ENCODE measurements at regions not wholly inside any gene's neighbourhood (a gene's known extent, or its start where the extent isn't known, plus 50 kb on each side); places are given as distances from the start of the nearest gene placed in this dataset.
"Not testable (repeated sequence)": the region's sequence is repeated elsewhere in the genome, so short reads cannot be mapped to it uniquely, and the experiment has no call there.

GRCh38 chr16:13336907-13337881 lies 435.8 kb downstream of the SHISA9 start:
- FAIRE-seq, result not testable (repeated sequence)

DNA sequence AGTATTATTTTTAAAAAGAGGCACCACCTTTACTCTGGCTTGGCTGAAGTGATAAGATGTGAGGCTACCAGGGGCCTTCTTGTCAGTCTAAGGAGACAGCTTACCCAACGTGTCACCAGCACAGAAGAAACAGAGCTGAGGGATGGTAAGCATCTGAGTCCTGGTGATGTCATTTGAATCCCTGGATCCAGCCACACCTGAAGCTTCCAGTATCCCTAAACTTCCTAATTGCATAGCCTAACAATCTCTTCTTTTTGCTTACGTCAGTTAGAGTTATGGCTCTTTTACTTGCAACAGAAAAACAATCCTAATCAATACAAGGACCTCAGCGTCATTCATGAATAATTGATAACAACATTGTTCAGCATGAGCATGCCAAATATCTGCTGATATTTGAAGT lies 436.6 kb downstream of the SHISA9 start:
- no peak for FAIRE-seq

GRCh38 chr16:13342675-13343074 lies 441.3 kb downstream of the SHISA9 start:
- no peak for FAIRE-seq

DNA sequence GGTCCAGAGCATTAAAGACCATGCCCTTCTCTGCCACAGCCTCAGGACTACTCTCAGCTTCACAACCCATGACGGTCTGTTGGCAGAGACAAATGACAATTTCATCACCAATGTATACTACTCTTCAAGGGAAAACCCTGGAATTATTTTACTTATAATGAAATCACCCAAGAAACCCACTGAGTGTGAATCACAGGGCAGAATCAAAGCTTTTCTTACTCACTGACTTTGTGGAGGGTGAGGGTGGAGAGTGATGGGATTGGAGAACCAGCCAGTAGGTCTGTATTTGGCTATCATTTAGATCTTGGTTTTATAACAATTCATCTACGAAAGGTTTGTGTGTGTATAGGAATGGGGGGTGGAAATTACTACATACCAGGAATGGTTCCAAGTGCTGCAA lies 442.6 kb downstream of the SHISA9 start:
- no peak for FAIRE-seq

DNA sequence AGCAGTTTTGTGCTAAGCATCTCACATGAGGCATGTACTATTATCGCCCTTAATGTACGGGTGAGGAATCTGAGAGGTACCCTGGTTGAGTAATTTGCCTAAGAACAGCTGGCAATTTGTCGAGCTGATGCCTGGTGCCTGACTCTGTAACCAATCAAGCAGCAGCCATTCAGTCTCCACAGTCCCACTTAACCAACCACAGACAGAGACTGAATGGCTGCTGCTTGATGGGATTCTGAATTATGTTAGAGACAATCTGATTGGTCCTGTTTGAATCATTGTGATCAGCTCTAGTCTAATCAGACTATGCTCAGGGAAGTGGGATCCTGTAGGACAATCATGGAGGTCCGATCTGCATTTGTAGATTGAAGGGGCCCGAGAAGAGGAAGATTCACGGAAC lies 447.0 kb downstream of the SHISA9 start:
- no peak for FAIRE-seq

- no peak for FAIRE-seq
Observed at GRCh38 chr16:13350000-13350399, 448.6 kb downstream of the SHISA9 start.

DNA sequence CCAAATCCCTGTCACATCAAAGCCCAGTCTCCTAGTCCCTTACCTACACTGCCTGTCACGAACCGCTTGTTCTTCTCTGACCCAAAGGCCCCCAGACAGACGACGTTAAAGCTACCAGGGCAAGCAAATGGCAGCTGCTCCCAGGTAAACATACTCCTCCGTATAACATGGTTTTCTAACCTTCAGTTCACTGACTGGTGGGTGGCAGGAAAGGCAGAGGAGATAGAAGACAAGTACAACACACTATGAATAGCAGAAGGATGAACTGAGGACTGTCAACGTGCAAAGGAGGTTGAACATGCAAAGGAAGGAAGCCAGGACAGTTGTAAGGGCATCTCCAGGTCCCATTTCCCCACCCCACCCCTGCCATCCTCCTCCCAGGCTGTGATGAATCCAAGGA lies 449.8 kb downstream of the SHISA9 start:
- FAIRE-seq, result no peak

DNA sequence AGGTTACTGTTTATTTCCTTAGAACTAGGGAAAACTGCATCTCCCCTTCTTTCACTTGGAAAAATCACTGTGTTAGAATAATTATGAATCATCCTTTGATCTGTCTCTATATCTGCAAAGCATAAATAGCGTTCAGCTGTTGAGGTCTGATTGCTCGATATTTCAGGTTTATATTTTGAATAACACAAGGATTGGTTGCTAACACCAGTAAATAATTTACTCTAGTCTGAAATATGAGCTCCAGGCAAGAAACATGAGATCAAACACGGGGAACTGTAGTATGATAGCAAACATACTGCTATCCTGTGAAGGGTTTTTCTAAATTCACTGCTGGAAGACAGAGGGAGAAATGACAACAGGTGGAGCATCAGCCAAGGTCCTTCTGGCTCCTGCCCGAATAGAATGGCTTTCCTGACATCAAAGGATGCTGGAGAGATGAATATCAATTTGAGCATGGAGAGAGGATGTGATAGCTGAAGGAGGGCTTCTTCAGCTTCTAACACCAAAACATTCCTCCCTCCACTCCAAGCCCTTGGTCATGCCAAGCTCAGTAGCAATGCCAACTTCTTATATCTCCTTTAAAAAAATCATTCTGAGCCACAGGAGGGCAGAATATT lies 450.3 kb downstream of the SHISA9 start:
- no peak for FAIRE-seq

DNA sequence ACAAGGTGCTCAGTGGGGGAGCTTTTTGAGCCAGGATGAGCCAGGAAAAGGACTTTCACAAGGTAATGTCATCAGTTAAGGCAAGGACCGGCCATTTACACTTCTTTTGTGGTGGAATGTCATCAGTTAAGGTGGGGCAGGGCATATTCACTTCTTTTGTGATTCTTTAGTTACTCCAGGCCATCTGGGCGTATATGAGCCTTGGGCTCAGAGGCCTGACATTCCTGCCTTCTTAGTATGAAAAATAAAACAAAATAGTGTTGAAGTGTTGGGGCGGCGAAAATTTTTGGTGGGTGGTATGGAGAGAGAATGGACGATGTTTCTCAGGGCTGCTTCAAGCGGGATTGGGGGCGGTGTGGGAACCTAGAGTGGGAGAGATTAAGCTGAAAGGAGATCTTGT lies 451.4 kb downstream of the SHISA9 start:
- not testable (repeated sequence) for FAIRE-seq

DNA sequence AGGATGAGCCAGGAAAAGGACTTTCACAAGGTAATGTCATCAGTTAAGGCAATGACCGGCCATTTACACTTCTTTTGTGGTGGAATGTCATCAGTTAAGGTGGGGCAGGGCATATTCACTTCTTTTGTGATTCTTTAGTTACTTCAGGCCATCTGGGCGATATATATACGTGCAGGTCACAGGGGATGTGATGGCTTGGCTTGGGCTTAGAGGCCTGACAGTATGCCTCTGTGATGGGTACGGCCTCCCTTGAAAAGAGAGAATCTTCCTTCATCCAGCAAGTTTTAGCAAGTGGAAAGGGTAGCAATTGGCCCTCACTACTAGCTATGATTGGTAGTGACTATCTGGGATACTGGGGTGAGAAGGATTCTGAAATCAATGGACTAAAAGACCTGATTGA lies 456.4 kb downstream of the SHISA9 start:
- FAIRE-seq, result not testable (repeated sequence)

GRCh38 chr16:13359835-13360234 lies 458.4 kb downstream of the SHISA9 start:
- no peak for FAIRE-seq

GRCh38 chr16:13372421-13372820 lies 471.0 kb downstream of the SHISA9 start:
- no peak for FAIRE-seq

GRCh38 chr16:13376174-13376573 lies 474.8 kb downstream of the SHISA9 start:
- no peak for FAIRE-seq

DNA sequence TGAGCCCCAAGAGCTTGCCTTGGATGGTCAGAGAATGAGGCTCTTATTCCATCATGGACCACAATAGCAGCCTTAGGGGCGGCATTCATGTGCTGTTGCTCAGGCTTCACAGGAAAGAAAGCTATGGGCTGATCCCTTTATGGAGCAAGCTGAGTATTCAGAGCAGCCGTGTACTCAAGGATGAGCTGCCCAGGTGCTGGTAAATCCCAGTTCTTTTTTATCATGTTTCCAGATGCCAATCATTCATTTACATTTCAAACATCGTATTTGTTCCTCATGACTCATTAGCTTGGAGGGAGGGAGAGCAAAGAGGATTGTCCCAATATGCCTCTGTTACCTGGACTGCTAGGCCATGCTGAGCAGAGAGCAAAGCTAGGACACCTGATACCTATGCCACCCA lies 475.7 kb downstream of the SHISA9 start:
- no peak for FAIRE-seq

- FAIRE-seq, result no peak
Observed at GRCh38 chr16:13378151-13378550, 476.8 kb downstream of the SHISA9 start.

DNA sequence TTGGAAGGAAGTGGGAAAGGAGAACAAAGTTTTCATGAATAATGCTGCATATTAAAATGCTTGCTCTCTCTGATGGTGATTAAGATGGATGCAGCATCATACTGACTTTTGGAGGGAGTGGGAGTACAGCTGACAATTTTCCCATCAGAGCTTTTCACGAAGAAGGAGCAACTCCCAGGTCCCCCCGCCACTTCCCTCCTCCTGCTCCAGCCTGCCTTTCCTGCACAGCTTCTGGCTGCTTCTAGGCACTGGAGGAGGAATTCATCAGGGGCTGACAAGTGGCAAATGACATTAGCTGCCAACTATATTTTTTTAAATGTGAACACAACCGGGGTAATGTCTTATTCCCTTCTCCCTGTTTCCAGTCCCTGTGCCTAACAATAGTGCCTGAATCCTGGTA lies 477.9 kb downstream of the SHISA9 start:
- no peak for FAIRE-seq

DNA sequence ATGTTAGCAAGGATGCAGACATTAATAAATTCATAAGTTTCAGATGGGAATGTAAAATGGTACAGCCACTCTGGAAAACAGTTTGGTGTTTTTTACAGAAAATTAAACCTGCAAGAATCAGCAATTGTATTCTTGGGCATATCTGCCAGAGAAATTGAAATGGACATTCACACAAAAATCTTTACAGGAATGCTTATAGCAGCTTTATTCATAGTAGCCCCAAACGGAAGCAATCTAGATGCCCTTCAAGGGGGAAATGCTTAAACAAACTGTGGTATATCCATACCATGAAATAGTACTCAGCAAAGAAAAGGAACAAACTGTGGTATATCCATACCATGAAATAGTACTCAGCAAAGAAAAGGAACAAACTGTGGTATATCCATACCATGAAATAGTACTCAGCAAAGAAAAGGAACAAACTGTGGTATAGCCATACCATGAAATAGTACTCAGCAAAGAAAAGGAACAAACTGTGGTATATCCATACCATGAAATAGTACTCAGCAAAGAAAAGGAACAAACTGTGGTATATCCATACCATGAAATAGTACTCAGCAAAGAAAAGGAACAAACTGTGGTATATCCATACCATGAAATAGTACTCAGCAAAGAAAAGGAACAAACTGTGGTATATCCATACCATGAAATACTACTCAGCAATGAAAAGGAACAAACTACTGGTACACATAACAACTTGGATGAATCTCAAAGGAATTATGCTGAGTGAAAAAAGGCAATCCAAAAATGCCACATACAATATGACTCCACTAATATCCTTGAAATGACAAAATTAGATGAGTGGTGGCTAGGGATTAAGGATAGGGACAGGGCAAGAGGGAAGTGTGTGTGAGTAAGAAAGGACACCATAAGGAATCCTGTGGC lies 484.0 kb downstream of the SHISA9 start:
- FAIRE-seq, result not testable (repeated sequence)

DNA sequence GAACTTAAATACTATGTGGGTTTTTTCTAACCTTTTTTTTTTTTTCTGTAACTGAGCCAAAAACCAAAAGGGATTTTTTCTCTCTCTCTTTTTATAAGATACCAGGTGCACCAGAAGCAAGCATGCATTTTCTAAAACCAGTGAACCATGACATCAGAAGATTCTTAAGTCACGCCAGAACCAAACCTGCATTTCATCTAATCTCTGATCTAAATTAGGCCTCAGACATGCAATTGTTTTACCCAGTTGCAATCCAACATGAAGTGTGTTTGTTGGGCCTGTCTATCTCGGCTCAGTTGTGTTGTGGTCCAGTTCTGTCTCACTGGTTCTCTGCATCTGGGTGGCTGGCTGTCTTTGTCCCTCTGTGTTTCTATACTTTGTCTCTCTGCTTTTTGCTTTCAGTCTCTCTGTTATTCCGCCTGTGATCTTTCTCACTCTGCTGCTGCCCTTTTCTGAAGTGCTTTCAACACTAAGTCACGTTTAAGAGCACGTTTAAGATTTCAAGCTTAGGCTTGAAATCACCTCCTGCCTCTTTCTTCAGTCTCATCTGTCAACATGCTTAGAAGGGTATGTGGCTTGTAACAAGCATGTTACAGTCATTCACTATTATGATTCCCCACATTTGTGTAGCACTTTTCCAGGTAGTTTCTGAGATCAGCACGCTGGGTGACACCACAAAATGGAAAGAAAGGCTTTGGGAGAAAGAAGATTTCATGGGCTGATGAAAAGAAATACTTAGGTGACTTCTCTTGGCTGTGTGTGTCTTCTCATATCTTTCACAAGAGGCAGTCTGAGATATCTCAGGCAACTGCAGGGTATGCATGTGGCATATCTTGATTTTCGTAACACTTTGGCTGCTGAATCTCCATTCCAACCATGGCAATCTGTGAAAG lies 488.9 kb downstream of the SHISA9 start:
- FAIRE-seq, result no peak

DNA sequence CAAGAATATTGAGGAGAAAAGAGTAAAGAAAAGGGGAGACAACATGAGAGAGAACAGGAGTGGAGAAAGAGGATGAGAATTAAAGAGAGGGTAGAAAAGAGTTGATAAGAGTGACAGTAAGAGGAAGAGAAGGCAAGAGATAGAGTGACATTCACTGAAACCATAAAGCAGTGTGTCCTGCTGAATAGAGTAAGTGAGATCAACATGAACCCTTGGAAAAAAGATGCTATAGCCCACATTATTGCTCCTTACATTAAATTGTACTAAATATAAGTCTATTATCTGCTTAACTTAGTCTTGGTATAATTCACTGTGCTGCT lies 489.5 kb downstream of the SHISA9 start:
- no peak for FAIRE-seq

DNA sequence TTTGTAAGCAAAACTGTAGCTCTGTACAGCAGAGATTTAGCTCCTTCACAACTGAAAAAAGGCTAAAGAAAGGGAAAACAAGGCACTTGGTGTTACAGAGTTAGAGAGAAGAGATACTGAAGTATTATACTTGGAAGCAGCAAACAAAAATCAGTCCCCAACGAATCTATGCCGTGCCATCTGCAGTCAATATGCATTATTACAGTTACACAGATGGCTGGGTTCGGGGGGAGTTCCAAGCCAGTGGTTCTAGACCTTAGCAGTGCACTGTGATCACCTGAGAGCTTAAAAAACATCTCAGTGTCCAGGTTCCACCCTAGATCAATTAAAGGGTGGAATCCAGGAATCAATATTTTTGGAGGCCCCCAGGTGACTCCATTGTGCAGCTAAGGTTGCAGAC lies 489.9 kb downstream of the SHISA9 start:
- FAIRE-seq, result no peak

DNA sequence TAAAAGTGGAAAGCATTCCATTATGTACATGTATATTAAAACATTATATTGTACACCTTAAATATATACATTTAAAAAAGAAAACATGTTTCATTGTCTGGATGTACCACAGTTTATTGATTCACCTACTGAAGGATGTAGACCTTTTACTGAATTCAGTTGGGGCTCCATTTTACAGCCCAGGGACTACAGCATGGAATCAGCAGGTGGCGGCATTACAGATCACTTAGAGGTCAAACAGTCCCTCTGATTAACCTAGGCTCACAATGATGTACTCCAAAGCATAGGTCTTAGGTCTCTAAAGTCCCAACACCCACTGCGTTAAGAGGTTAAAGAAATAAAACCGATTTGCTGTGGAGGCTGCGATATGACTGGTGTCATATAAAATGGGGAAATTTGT lies 490.9 kb downstream of the SHISA9 start:
- no peak for FAIRE-seq

GRCh38 chr16:13393816-13394215 lies 492.4 kb downstream of the SHISA9 start:
- FAIRE-seq, result no peak

All from TTC549 (cell line).